Caco-2 (cell line): ENCODE measurements at regions not wholly inside any gene's neighbourhood (a gene's known extent, or its start where the extent isn't known, plus 50 kb on each side); places are given as distances from the start of the nearest gene placed in this dataset.

Experiments used
- BruUV-seq: library from RNA; stranded (reverse); fragments of 400-500 nt; replicated peaks from 2 replicates; lab custom pipeline; 2021; lab: Mats Ljungman, UMichigan
- CTCF ChIA-PET: fragments of 300-600 bp; sonication (Branson Sonifier 250); formaldehyde crosslinking; loops from one replicate; lab custom pipeline; 2022; ENCODE audit warnings: antibody characterized with exemption; lab: Charles Lee
- POLR2A ChIA-PET: fragments of 300-600 bp; sonication (Branson Sonifier 250); formaldehyde crosslinking; loops from one replicate; lab custom pipeline; 2022; ENCODE audit warnings: antibody characterized with exemption; lab: Charles Lee
- DNase-seq, 2 experiments: peaks; one replicate each; pipeline versions ENCODE4 v3.0.0 to v3.0.0-alpha.2; 2020 to 2022
- H3K27me3 ChIP-seq: replicated peaks from 2 replicates; pipeline ENCODE4 v1.6.0; 2011; ENCODE audit warnings: low read length; ENCODE audit not compliant: control insufficient read depth, insufficient read depth
- H3K36me3 ChIP-seq: 2 replicates; pipeline ENCODE4 v1.5.1; 2011; ENCODE audit warnings: low read length; ENCODE audit not compliant: control insufficient read depth, insufficient read depth
- H3K4me1 ChIP-seq: fragments of 250-450 bp; sonication (Bioruptor Pico); 2 replicates; pipeline ENCODE4 v1.5.1; 2020; ENCODE audit warnings: mild to moderate bottlenecking
- H3K4me3 ChIP-seq: 2 replicates; pipeline ENCODE4 v1.5.1; 2011; ENCODE audit warnings: low read depth, mild to moderate bottlenecking, control low read depth, low read length
- H3K9me3 ChIP-seq: fragments of 250-450 bp; sonication (Bioruptor Pico); 2 replicates; pipeline ENCODE4 v1.5.1; 2020; ENCODE audit warnings: mild to moderate bottlenecking, moderate library complexity
- H3K27ac Mint-ChIP-seq: one replicate; pipeline ENCODE4 v1.8.0; 2022; ENCODE audit warnings: mixed read lengths; ENCODE audit not compliant: unreplicated experiment
- H3K27me3 Mint-ChIP-seq: one replicate; pipeline ENCODE4 v1.8.0; 2022; ENCODE audit warnings: mixed read lengths; ENCODE audit not compliant: insufficient read depth, unreplicated experiment
- H3K36me3 Mint-ChIP-seq: one replicate; pipeline ENCODE4 v1.8.0; 2022; ENCODE audit warnings: mild to moderate bottlenecking, mixed read lengths; ENCODE audit not compliant: insufficient read depth, unreplicated experiment
- H3K4me1 Mint-ChIP-seq: one replicate; pipeline ENCODE4 v1.8.0; 2022; ENCODE audit warnings: low read depth, mixed read lengths; ENCODE audit not compliant: unreplicated experiment
- H3K4me3 Mint-ChIP-seq: one replicate; pipeline ENCODE4 v1.8.0; 2022; ENCODE audit warnings: mild to moderate bottlenecking, moderate library complexity, mixed read lengths; ENCODE audit not compliant: unreplicated experiment
- H3K9me3 Mint-ChIP-seq: one replicate; pipeline ENCODE4 v1.8.0; 2022; ENCODE audit warnings: mixed read lengths; ENCODE audit not compliant: unreplicated experiment
- CTCF ChIP-seq, 2 experiments: fragments of 200-600 bp in 1 of 2; IDR thresholded peaks; 1 replicate in 1 of 2; 2 replicates in 1 of 2; pipeline versions ENCODE4 v1.5.1 to v1.8.0; 2011 to 2022; ENCODE audit warnings: antibody characterized with exemption in 1 of 2, control low read depth in 1 of 2, inconsistent platforms in 1 of 2, low read depth in 1 of 2, low read length in 1 of 2, mild to moderate bottlenecking in 1 of 2, moderate library complexity in 1 of 2; ENCODE audit not compliant: insufficient read depth in 1 of 2, severe bottlenecking in 1 of 2, unreplicated experiment in 1 of 2
- intact Hi-C: fragments of 100-400 bp; cut with micrococcal nuclease; formaldehyde crosslinking; loops from one replicate; pipeline ENCODE4 v1.10.0; 2022; ENCODE audit not compliant: unreplicated experiment

- Mint-ChIP-seq H3K9me3 (no peaks in the 10 kb centered on the region), H3K27ac (no peak overlapping the region), H3K4me3 (no peak overlapping the region), H3K4me1 (no peaks in the 10 kb centered on the region), H3K36me3 (no peaks in the 10 kb centered on the region), H3K27me3 (peaks cover 20% of the 10 kb centered on the region)
- Histone ChIP-seq H3K9me3 (no peaks in the 10 kb centered on the region), H3K4me1 (no peaks in the 10 kb centered on the region), H3K27me3 (no peaks in the 10 kb centered on the region), H3K4me3 (no peak overlapping the region), H3K36me3 (no peaks in the 10 kb centered on the region)
- intact Hi-C loops, result no loop called here
- TF ChIP-seq CTCF (IDR thresholded peaks at IDR 0.05; ENCODE audit: insufficient read depth in 1 of 2, low read depth in 1 of 2, low read length in 1 of 2, severe bottlenecking in 1 of 2, unreplicated experiment in 1 of 2), result no peak
- CTCF ChIA-PET, result no interaction called here
- no peak for DNase-seq
- POLR2A ChIA-PET, result no interaction called here
- no TSS peak for BruUV-seq
Observed at GRCh38 chr9:19615036-19615624, 173.7 kb downstream of the SLC24A2 start.

GRCh38 chr9:19614294-19614693, 174.5 kb downstream of the SLC24A2 start:
- H3K4me1 Mint-ChIP-seq, result no peaks in the 10 kb centered on the region
- CTCF ChIA-PET, result no interaction called here
- H3K36me3 Mint-ChIP-seq, result no peaks in the 10 kb centered on the region
- peaks cover 23% of the 10 kb centered on the region for H3K27me3 Mint-ChIP-seq
- no peak overlapping the region for H3K4me3 ChIP-seq
- H3K9me3 Mint-ChIP-seq, result no peaks in the 10 kb centered on the region
- TF ChIP-seq CTCF (IDR thresholded peaks at IDR 0.05; ENCODE audit: insufficient read depth in 1 of 2, low read depth in 1 of 2, low read length in 1 of 2, severe bottlenecking in 1 of 2, unreplicated experiment in 1 of 2), result no peak
- POLR2A ChIA-PET, result no interaction called here
- H3K36me3 ChIP-seq, result no peaks in the 10 kb centered on the region
- no peaks in the 10 kb centered on the region for H3K9me3 ChIP-seq
- H3K27me3 ChIP-seq, result no peaks in the 10 kb centered on the region
- H3K27ac Mint-ChIP-seq, result no peak overlapping the region
- no TSS peak for BruUV-seq
- H3K4me3 Mint-ChIP-seq, result no peak overlapping the region
- no peaks in the 10 kb centered on the region for H3K4me1 ChIP-seq
- DNase-seq, result no peak
- intact Hi-C loops, result no loop called here

GRCh38 chr9:19600538-19600937, 188.3 kb downstream of the SLC24A2 start:
- H3K27me3 Mint-ChIP-seq, result peaks cover 17% of the 10 kb centered on the region
- TF ChIP-seq CTCF (IDR thresholded peaks at IDR 0.05; ENCODE audit: insufficient read depth in 1 of 2, low read depth in 1 of 2, low read length in 1 of 2, severe bottlenecking in 1 of 2, unreplicated experiment in 1 of 2), result no peak
- H3K9me3 Mint-ChIP-seq, result no peaks in the 10 kb centered on the region
- H3K36me3 ChIP-seq, result no peaks in the 10 kb centered on the region
- ChIA-PET CTCF (no interaction called here), POLR2A (no interaction called here)
- no peaks in the 10 kb centered on the region for H3K4me1 ChIP-seq
- no TSS peak for BruUV-seq
- H3K9me3 ChIP-seq, result no peaks in the 10 kb centered on the region
- no peak overlapping the region for H3K4me3 Mint-ChIP-seq
- intact Hi-C loops, result no loop called here
- no peaks in the 10 kb centered on the region for H3K4me1 Mint-ChIP-seq
- no peak overlapping the region for H3K27ac Mint-ChIP-seq
- H3K4me3 ChIP-seq, result no peak overlapping the region
- H3K36me3 Mint-ChIP-seq, result no peaks in the 10 kb centered on the region
- no peak for DNase-seq
- no peaks in the 10 kb centered on the region for H3K27me3 ChIP-seq
